NCI-H510A (cell line): ENCODE measurements at regions not wholly inside any gene's neighbourhood (a gene's known extent, or its start where the extent isn't known, plus 50 kb on each side); places are given as distances from the start of the nearest gene placed in this dataset.

Source experiments
- DNase-seq: peaks from one replicate; lab custom pipeline; 2025; lab: John Stamatoyannopoulos, UW

GRCh38 chr12:114903083-114903691 lies 219.2 kb upstream of the TBX3 start:
- no peak for DNase-seq

- DNase-seq = no peak
Observed at GRCh38 chr12:114902665-114903064, 218.7 kb upstream of the TBX3 start.

- no peak for DNase-seq
Observed at GRCh38 chr12:114901316-114901715, 217.3 kb upstream of the TBX3 start.

GRCh38 chr12:114898159-114898558 lies 214.2 kb upstream of the TBX3 start:
- no peak for DNase-seq

- DNase-seq = no peak
Observed at GRCh38 chr12:114895827-114896226, 211.9 kb upstream of the TBX3 start.

GRCh38 chr12:114895081-114895480 lies 211.1 kb upstream of the TBX3 start:
- DNase-seq = no peak

GRCh38 chr12:114894076-114894475 lies 210.1 kb upstream of the TBX3 start:
- no peak for DNase-seq

- DNase-seq = no peak
Observed at GRCh38 chr12:114888928-114889584, 205.1 kb upstream of the TBX3 start.

- DNase-seq = no peak
Observed at GRCh38 chr12:114888448-114888847, 204.5 kb upstream of the TBX3 start.

GRCh38 chr12:114885501-114885900 lies 201.5 kb upstream of the TBX3 start:
- DNase-seq = no peak

- DNase-seq = no peak
Observed at GRCh38 chr12:114884575-114884974, 200.6 kb upstream of the TBX3 start.

GRCh38 chr12:114882083-114882482 lies 198.1 kb upstream of the TBX3 start:
- DNase-seq = no peak

GRCh38 chr12:114879354-114879753 lies 195.4 kb upstream of the TBX3 start:
- no peak for DNase-seq

- DNase-seq = no peak
Observed at GRCh38 chr12:114878781-114879180, 194.8 kb upstream of the TBX3 start.

- no peak for DNase-seq
Observed at GRCh38 chr12:114876968-114877680, 193.1 kb upstream of the TBX3 start.

GRCh38 chr12:114875313-114875712 lies 191.3 kb upstream of the TBX3 start:
- DNase-seq = no peak

GRCh38 chr12:114873656-114874055 lies 189.7 kb upstream of the TBX3 start:
- DNase-seq = no peak

- DNase-seq = peak; percentile 24
Observed at GRCh38 chr12:114868995-114869834, 185.2 kb upstream of the TBX3 start.

GRCh38 chr12:114866331-114866730 lies 182.4 kb upstream of the TBX3 start:
- no peak for DNase-seq

GRCh38 chr12:114864837-114865551 lies 181.0 kb upstream of the TBX3 start:
- DNase-seq = no peak

- DNase-seq = no peak
Observed at GRCh38 chr12:114863911-114864310, 179.9 kb upstream of the TBX3 start.

GRCh38 chr12:114860969-114861368 lies 177.0 kb upstream of the TBX3 start:
- DNase-seq = no peak
